ENCODE measurements at regions not wholly inside any gene's neighbourhood (a gene's known extent, or its start where the extent isn't known, plus 50 kb on each side); places are given as distances from the start of the nearest gene placed in this dataset.

GRCh38 chr7:369476-370258, 79.7 kb downstream of the FOXL3 start:
- ChIA-PET CTCF (no interaction called here), POLR2A (no interaction called here)

- CTCF ChIA-PET, result no interaction called here
- POLR2A ChIA-PET, result no interaction called here
These were observed 80.3 kb downstream of the FOXL3 start for GRCh38 chr7:370259-370625.

- ChIA-PET POLR2A (no interaction called here), CTCF (no interaction called here)
These were observed 80.8 kb downstream of the FOXL3 start for GRCh38 chr7:370775-371118.

- CTCF ChIA-PET, result no interaction called here
- POLR2A ChIA-PET, result no interaction called here
These were observed 81.3 kb downstream of the FOXL3 start for GRCh38 chr7:371119-371778.

GRCh38 chr7:371779-372545, 82.0 kb downstream of the FOXL3 start:
- ChIA-PET CTCF (no interaction called here), POLR2A (no interaction called here)

- CTCF ChIA-PET, result no interaction called here
- POLR2A ChIA-PET, result no interaction called here
These were observed 82.6 kb downstream of the FOXL3 start for GRCh38 chr7:372546-372931.

GRCh38 chr7:372932-373791, 83.2 kb downstream of the FOXL3 start:
- ChIA-PET CTCF (no interaction called here), POLR2A (no interaction called here)

- POLR2A ChIA-PET, result no interaction called here
- CTCF ChIA-PET, result no interaction called here
These were observed 84.1 kb downstream of the FOXL3 start for GRCh38 chr7:373818-374705.

GRCh38 chr7:374706-375311, 84.8 kb downstream of the FOXL3 start:
- ChIA-PET CTCF (no interaction called here), POLR2A (no interaction called here)

GRCh38 chr7:375321-375831, 85.4 kb downstream of the FOXL3 start:
- POLR2A ChIA-PET, result no interaction called here

GRCh38 chr7:375901-376305, 85.9 kb downstream of the FOXL3 start:
- ChIA-PET CTCF (interaction anchor here (0.6 kb wide), 1 partner anchor 464 kb away, joined by 4 read pairs; no protein-coding TSS in a partner anchor), POLR2A (no interaction called here)

More at GRCh38 chr7:375321-375831, 85.4 kb downstream of the FOXL3 start:
- CTCF ChIA-PET, result no interaction called here

GRCh38 chr7:376306-377079, 86.5 kb downstream of the FOXL3 start:
- CTCF ChIA-PET, result interaction anchor here (0.6 kb wide), 1 partner anchor 464 kb away, joined by 4 read pairs; no protein-coding TSS in a partner anchor
- POLR2A ChIA-PET, result no interaction called here

- ChIA-PET CTCF (no interaction called here), POLR2A (no interaction called here)
These were observed 87.4 kb downstream of the FOXL3 start for GRCh38 chr7:377080-378040.

- ChIA-PET CTCF (no interaction called here), POLR2A (no interaction called here)
These were observed 88.1 kb downstream of the FOXL3 start for GRCh38 chr7:378041-378420.

- POLR2A ChIA-PET, result no interaction called here
- CTCF ChIA-PET, result no interaction called here
These were observed 88.8 kb downstream of the FOXL3 start for GRCh38 chr7:378551-379455.
